Memory B cell (primary cell): ENCODE measurements at regions not wholly inside any gene's neighbourhood (a gene's known extent, or its start where the extent isn't known, plus 50 kb on each side); places are given as distances from the start of the nearest gene placed in this dataset.
"Not testable (repeated sequence)": the region's sequence is repeated elsewhere in the genome, so short reads cannot be mapped to it uniquely, and the experiment has no call there.

Experiments used
- ATAC-seq: fragments of 150-1000 bp; cut with Tn5 transposase; 2 replicates; pipeline ENCODE4 v1.10.0; 2021; ENCODE audit warnings: low read depth, mild to moderate bottlenecking, moderate library complexity
- DNase-seq, 2 donors: peaks; one replicate each; pipeline ENCODE4 v3.0.0; 2022; ENCODE audit warnings: low spot score in 2 of 2
- H3K27ac Mint-ChIP-seq: one replicate; pipeline ENCODE4 v1.8.0; 2022; ENCODE audit warnings: mild to moderate bottlenecking, moderate library complexity, mixed read lengths
- H3K27me3 Mint-ChIP-seq: one replicate; pipeline ENCODE4 v1.8.0; 2022; ENCODE audit warnings: mixed read lengths
- H3K36me3 Mint-ChIP-seq: one replicate; pipeline ENCODE4 v1.8.0; 2022; ENCODE audit warnings: mild to moderate bottlenecking, mixed read lengths
- H3K4me1 Mint-ChIP-seq: one replicate; pipeline ENCODE4 v1.8.0; 2022; ENCODE audit warnings: mixed read lengths
- H3K4me3 Mint-ChIP-seq: one replicate; pipeline ENCODE4 v1.8.0; 2022; ENCODE audit warnings: mild to moderate bottlenecking, moderate library complexity, mixed read lengths
- H3K9me3 Mint-ChIP-seq: one replicate; pipeline ENCODE4 v1.8.0; 2022; ENCODE audit warnings: mixed read lengths

DNA sequence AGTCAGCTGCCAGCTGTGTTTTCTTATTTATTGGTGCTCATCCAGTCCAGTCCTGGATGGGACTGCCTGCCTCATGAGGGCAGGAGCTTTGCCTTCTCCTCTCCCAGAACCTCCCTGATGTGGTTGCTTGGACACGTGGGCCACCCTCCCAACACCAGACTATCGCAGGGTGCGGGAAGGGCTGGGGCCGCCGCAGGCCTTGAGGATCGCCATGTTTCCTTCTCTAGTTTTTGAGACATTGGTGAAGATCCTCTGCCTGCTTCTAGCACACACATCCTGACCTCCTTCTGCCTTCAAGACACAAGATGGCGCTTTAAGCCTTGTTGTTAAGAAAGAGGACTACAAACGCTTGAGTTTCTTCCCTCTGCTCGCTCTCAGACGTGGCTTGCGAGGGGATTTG, 2937.0 kb downstream of the RPIA start:
- H3K4me3 Mint-ChIP-seq, H3K36me3 Mint-ChIP-seq, H3K4me1 Mint-ChIP-seq, DNase-seq, ATAC-seq, H3K27ac Mint-ChIP-seq, H3K27me3 Mint-ChIP-seq, H3K9me3 Mint-ChIP-seq: not testable (repeated sequence)

- not testable (repeated sequence) for H3K9me3 Mint-ChIP-seq, DNase-seq, ATAC-seq, H3K27me3 Mint-ChIP-seq, H3K36me3 Mint-ChIP-seq, H3K4me3 Mint-ChIP-seq, H3K4me1 Mint-ChIP-seq, H3K27ac Mint-ChIP-seq
Observed at GRCh38 chr2:91657193-91657592, 2965.7 kb downstream of the RPIA start.

- not testable (repeated sequence) for H3K27me3 Mint-ChIP-seq, H3K36me3 Mint-ChIP-seq, H3K4me1 Mint-ChIP-seq, H3K4me3 Mint-ChIP-seq, DNase-seq, H3K27ac Mint-ChIP-seq, H3K9me3 Mint-ChIP-seq, ATAC-seq
Observed at GRCh38 chr2:91658336-91658735, 2966.9 kb downstream of the RPIA start.

GRCh38 chr2:91659189-91659916, 2967.9 kb downstream of the RPIA start:
- H3K27ac Mint-ChIP-seq, H3K9me3 Mint-ChIP-seq, H3K27me3 Mint-ChIP-seq, H3K4me1 Mint-ChIP-seq, DNase-seq, H3K4me3 Mint-ChIP-seq, H3K36me3 Mint-ChIP-seq, ATAC-seq: not testable (repeated sequence)

- not testable (repeated sequence) for H3K27ac Mint-ChIP-seq, DNase-seq, H3K27me3 Mint-ChIP-seq, H3K36me3 Mint-ChIP-seq, H3K9me3 Mint-ChIP-seq, H3K4me1 Mint-ChIP-seq
- ATAC-seq: peak; percentile 99
- H3K4me3 Mint-ChIP-seq: peak overlapping the region; percentile 68
Observed at GRCh38 chr2:91659917-91660275, 2968.4 kb downstream of the RPIA start.

- H3K27ac Mint-ChIP-seq, H3K4me1 Mint-ChIP-seq, H3K4me3 Mint-ChIP-seq, H3K27me3 Mint-ChIP-seq, H3K9me3 Mint-ChIP-seq, H3K36me3 Mint-ChIP-seq, ATAC-seq, DNase-seq: not testable (repeated sequence)
Observed at GRCh38 chr2:91667341-91667740, 2975.9 kb downstream of the RPIA start.

DNA sequence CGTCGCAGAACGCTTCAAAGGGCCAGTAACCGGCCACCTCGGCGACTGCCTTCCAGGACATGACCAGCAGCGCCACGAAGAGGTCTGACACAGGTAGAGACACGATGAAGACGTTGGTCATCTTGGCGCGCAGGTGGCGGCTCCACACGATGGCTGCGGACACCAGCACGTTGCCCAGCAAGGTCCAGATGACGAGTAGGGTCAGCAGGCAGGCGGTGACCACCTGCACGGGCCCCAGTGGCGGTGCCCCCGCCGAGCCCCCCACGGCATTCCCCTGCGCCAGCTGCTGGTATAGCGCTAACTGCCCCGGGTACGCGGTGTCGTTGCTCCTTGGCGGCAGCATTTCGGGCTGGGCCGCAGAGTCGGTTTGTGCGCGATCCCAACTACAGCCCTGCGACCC, 2994.1 kb downstream of the RPIA start:
- not testable (repeated sequence) for H3K36me3 Mint-ChIP-seq, ATAC-seq, H3K4me3 Mint-ChIP-seq, H3K9me3 Mint-ChIP-seq, H3K27me3 Mint-ChIP-seq, H3K27ac Mint-ChIP-seq, H3K4me1 Mint-ChIP-seq, DNase-seq

- H3K36me3 Mint-ChIP-seq, H3K27me3 Mint-ChIP-seq, ATAC-seq, H3K27ac Mint-ChIP-seq, H3K4me3 Mint-ChIP-seq, DNase-seq, H3K9me3 Mint-ChIP-seq, H3K4me1 Mint-ChIP-seq: not testable (repeated sequence)
Observed at GRCh38 chr2:91686046-91686445, 2994.6 kb downstream of the RPIA start.
